ENCODE measurements at regions not wholly inside any gene's neighbourhood (a gene's known extent, or its start where the extent isn't known, plus 50 kb on each side); places are given as distances from the start of the nearest gene placed in this dataset.

DNA sequence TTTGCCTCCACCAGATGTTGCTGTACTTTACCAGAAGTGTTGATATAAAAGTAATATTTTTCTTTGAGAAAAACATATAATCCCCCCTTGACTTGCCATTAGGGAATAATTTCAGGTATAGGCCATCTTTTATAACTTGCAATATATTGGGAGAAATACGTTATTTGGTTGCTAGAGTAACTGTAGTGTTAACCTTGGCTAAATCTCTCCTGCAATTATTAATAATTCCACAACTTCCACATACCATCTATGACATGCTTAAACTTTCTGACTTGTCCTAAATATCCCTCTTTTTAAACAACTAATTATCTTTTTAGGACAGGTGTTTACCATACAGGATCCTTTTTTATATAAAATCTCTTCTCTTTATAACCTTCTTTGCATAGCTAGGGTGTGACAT, 1048.2 kb downstream of the SLC16A7 start:
- no peak for TF ChIP-seq ZFP36 (IDR thresholded peaks at IDR 0.05; ENCODE audit: low read depth, low read length, partially characterized antibody)
- TF ChIP-seq, protein P1, sequence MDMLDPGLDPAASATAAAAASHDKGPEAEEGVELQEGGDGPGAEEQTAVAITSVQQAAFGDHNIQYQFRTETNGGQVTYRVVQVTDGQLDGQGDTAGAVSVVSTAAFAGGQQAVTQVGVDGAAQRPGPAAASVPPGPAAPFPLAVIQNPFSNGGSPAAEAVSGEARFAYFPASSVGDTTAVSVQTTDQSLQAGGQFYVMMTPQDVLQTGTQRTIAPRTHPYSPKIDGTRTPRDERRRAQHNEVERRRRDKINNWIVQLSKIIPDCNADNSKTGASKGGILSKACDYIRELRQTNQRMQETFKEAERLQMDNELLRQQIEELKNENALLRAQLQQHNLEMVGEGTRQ (CRISPR knock-in tag; IDR thresholded peaks at IDR 0.05), result no peak
- TF ChIP-seq ZNF639 (CRISPR knock-in tag; conservative IDR thresholded peaks at IDR 0.05 in 1 of 2, IDR thresholded peaks at IDR 0.05 in 1 of 2), result no peak
- no peak for TF ChIP-seq ILF3 (IDR thresholded peaks at IDR 0.05; ENCODE audit: borderline replicate concordance)
- no peak for TF ChIP-seq TCF7L2 (IDR thresholded peaks at IDR 0.05; ENCODE audit: low read depth, low read length)
- TF ChIP-seq ZNF609 (CRISPR knock-in tag; IDR thresholded peaks at IDR 0.05; ENCODE audit: borderline replicate concordance), result no peak
- TF ChIP-seq SFPQ (IDR thresholded peaks at IDR 0.05; ENCODE audit: low read depth, low read length), result no peak
- TF ChIP-seq MAFF (IDR thresholded peaks at IDR 0.05; ENCODE audit: low read length), result no peak
- no peak for TF ChIP-seq ZFX (CRISPR knock-in tag; IDR thresholded peaks at IDR 0.05)
- TF ChIP-seq KLF16 (IDR thresholded peaks at IDR 0.05), result no peak
- TF ChIP-seq, protein P2, sequence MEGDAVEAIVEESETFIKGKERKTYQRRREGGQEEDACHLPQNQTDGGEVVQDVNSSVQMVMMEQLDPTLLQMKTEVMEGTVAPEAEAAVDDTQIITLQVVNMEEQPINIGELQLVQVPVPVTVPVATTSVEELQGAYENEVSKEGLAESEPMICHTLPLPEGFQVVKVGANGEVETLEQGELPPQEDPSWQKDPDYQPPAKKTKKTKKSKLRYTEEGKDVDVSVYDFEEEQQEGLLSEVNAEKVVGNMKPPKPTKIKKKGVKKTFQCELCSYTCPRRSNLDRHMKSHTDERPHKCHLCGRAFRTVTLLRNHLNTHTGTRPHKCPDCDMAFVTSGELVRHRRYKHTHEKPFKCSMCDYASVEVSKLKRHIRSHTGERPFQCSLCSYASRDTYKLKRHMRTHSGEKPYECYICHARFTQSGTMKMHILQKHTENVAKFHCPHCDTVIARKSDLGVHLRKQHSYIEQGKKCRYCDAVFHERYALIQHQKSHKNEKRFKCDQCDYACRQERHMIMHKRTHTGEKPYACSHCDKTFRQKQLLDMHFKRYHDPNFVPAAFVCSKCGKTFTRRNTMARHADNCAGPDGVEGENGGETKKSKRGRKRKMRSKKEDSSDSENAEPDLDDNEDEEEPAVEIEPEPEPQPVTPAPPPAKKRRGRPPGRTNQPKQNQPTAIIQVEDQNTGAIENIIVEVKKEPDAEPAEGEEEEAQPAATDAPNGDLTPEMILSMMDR (IDR thresholded peaks at IDR 0.05 in 2 of 3, conservative IDR thresholded peaks at IDR 0.05 in 1 of 3; ENCODE audit: insufficient read depth in 2 of 3, low read depth in 1 of 3, low read length in 3 of 3), result no peak
- TF ChIP-seq BCL6 (CRISPR knock-in tag; IDR thresholded peaks at IDR 0.05), result no peak
- TF ChIP-seq TRIM28 (IDR thresholded peaks at IDR 0.05), result no peak
- TF ChIP-seq, protein P3, sequence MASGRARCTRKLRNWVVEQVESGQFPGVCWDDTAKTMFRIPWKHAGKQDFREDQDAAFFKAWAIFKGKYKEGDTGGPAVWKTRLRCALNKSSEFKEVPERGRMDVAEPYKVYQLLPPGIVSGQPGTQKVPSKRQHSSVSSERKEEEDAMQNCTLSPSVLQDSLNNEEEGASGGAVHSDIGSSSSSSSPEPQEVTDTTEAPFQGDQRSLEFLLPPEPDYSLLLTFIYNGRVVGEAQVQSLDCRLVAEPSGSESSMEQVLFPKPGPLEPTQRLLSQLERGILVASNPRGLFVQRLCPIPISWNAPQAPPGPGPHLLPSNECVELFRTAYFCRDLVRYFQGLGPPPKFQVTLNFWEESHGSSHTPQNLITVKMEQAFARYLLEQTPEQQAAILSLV (tag; IDR thresholded peaks at IDR 0.05), result no peak

Data from K562 (cell line).